Left renal pelvis (tissue), 4 donors: ENCODE measurements at regions not wholly inside any gene's neighbourhood (a gene's known extent, or its start where the extent isn't known, plus 50 kb on each side); places are given as distances from the start of the nearest gene placed in this dataset.

ENCODE experiments used
- DNase-seq, 4 donors: peaks; one replicate each; pipeline ENCODE4 v3.0.0-alpha.2; 2013; ENCODE audit warnings: low read depth in 4 of 4, low spot score in 3 of 4

DNA sequence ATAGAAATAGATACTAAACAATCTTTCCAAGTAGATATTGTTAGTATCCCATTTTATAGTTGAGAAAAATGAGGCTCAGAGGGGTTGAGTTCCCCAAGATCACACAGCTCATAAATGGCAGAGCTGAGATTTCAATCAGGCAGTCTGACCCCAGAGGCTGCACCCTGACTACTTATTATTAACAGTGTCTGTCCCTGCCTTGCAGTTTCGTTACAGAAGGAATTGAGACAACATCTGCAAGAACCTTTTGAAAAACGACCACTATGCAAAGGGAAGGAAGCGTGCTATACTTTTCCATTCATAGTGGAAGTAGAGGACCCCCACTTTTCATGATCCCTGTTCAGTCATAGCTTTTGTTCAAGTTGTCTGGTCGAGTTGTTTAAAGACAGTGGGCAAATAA lies 53.2 kb upstream of the SEC11C start:
- DNase-seq, result no peak

DNA sequence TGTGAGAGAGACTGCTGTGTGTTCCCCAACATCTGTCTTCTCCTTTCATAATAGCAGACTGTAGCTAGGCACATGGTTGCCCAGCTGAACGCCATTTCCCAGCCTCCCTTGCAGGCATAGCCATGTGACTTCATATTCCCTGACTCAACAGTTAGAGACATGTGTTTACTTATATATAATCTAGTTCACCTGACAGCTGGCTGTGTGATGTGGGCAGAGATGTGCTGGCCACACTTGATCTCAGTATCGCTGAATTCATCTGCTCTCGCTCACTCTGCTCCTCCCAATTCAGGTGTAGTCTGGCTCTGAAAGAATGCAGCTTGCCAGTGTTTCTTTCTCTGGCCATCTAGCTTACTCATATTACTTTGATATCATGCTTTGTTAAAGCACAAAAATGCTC lies 52.3 kb upstream of the SEC11C start:
- no peak for DNase-seq
